GM12878 (cell line): ENCODE measurements at regions not wholly inside any gene's neighbourhood (a gene's known extent, or its start where the extent isn't known, plus 50 kb on each side); places are given as distances from the start of the nearest gene placed in this dataset.

ENCODE experiments used
- ATAC-seq: fragments of 200-7000 bp; cut with Tn5 transposase; 3 replicates; pipeline ENCODE4 v1.9.1; 2020; ENCODE audit warnings: mild to moderate bottlenecking, moderate library complexity
- BruUV-seq: library from RNA; stranded (reverse); fragments of 400-500 nt; replicated peaks from 2 replicates; lab custom pipeline; 2021; lab: Mats Ljungman, UMichigan
- CTCF ChIA-PET: fragments of 300-600 bp; sonication (Branson Sonifier 250); formaldehyde crosslinking; extraction: SDS; loops from one replicate; lab custom pipeline; 2021; ENCODE audit warnings: inconsistent platforms; lab: Yijun Ruan, JAX
- POLR2A ChIA-PET: fragments of 350-600 bp; formaldehyde crosslinking; extraction: SDS; loops from one replicate; lab custom pipeline; 2021; ENCODE audit warnings: inconsistent platforms; lab: Charles Lee
- RAD21 ChIA-PET: fragments of 300-600 bp; sonication (Branson Sonifier 250); formaldehyde crosslinking; loops from one replicate; lab custom pipeline; 2023; ENCODE audit warnings: antibody characterized with exemption; ENCODE audit not compliant: unreplicated experiment; lab: Charles Lee
- SMC1A ChIA-PET: fragments of 300-600 bp; sonication (Branson Sonifier 250); formaldehyde crosslinking; loops from one replicate; lab custom pipeline; 2023; ENCODE audit not compliant: unreplicated experiment, uncharacterized antibody; lab: Charles Lee
- DNase-seq: peaks from one replicate; pipeline ENCODE4 v3.0.0-alpha.2; 2011; ENCODE audit warnings: low read depth, low spot score
- FAIRE-seq: peaks from 3 replicates; lab custom pipeline; 2011; peaks lifted over from hg19 to GRCh38; lab: Jason Lieb, UNC
- H2AFZ ChIP-seq: 2 replicates; pipeline ENCODE4 v1.6.0; 2011; ENCODE audit warnings: low read depth, low read length, control low read depth; ENCODE audit not compliant: control insufficient read depth
- H3K27ac ChIP-seq: 2 replicates; pipeline ENCODE4 v1.5.1; 2011; ENCODE audit warnings: control low read depth; ENCODE audit not compliant: control insufficient read depth, insufficient read depth
- H3K27me3 ChIP-seq, 2 experiments: replicated peaks in 1 of 2; 2 replicates each; pipeline versions ENCODE4 v1.6.0 to v1.6.1; 2011; ENCODE audit warnings: low read length in 1 of 2; ENCODE audit not compliant: control insufficient read depth in 2 of 2, insufficient read depth in 2 of 2
- H3K36me3 ChIP-seq, 2 experiments: 2 replicates each; pipeline ENCODE4 v1.5.1; 2011; ENCODE audit warnings: low read length in 1 of 2; ENCODE audit not compliant: control insufficient read depth in 2 of 2, insufficient read depth in 2 of 2
- H3K4me1 ChIP-seq: 2 replicates; pipeline ENCODE4 v1.6.1; 2011; ENCODE audit warnings: mild to moderate bottlenecking, low read length, moderate library complexity, mixed read lengths; ENCODE audit not compliant: control insufficient read depth, insufficient read depth
- H3K4me2 ChIP-seq: 2 replicates; pipeline ENCODE4 v1.6.0; 2011; ENCODE audit warnings: control low read depth; ENCODE audit not compliant: control insufficient read depth, insufficient read depth
- H3K4me3 ChIP-seq: fragments of 200-600 bp; sonication (generic); 2 replicates; pipeline ENCODE4 v1.5.1; 2016
- H3K79me2 ChIP-seq: 2 replicates; pipeline ENCODE4 v1.6.0; 2011; ENCODE audit warnings: low read length; ENCODE audit not compliant: control insufficient read depth, insufficient read depth
- H3K9ac ChIP-seq: 2 replicates; pipeline ENCODE4 v1.8.0; 2011; ENCODE audit warnings: low read length, control low read depth, mixed read lengths; ENCODE audit not compliant: control insufficient read depth, insufficient read depth
- H3K9me3 ChIP-seq: replicated peaks from 3 replicates; pipeline ENCODE4 v1.5.1; 2011; ENCODE audit warnings: mild to moderate bottlenecking, low read length; ENCODE audit not compliant: control insufficient read depth, insufficient read depth
- H4K20me1 ChIP-seq: 2 replicates; pipeline ENCODE4 v1.6.0; 2011; ENCODE audit not compliant: control insufficient read depth, insufficient read depth
- ASH2L ChIP-seq: fragments of 300-600, 200-600 bp; sonication (generic); IDR thresholded peaks from 2 replicates; pipeline ENCODE4 v1.6.1; 2017; ENCODE audit warnings: low read depth, mild to moderate bottlenecking, borderline replicate concordance
- CHD4 ChIP-seq: fragments of 200-600 bp; sonication (generic); IDR thresholded peaks from 2 replicates; pipeline ENCODE4 v1.6.1; 2016; ENCODE audit warnings: mild to moderate bottlenecking
- EGR1 ChIP-seq, 2 experiments: IDR thresholded peaks; 1 replicate in 1 of 2; 2 replicates in 1 of 2; pipeline ENCODE4 v1.6.1; 2011 to 2012; ENCODE audit warnings: low read depth in 2 of 2, low read length in 2 of 2, borderline replicate concordance in 1 of 2, mild to moderate bottlenecking in 1 of 2, moderate library complexity in 1 of 2
- ETV6 ChIP-seq, 2 experiments: fragments of 450-650 bp in 1 of 2; IDR thresholded peaks in 1 of 2; conservative IDR thresholded peaks in 1 of 2; 2 replicates each; pipeline ENCODE4 v1.6.1; 2014; ENCODE audit warnings: antibody characterized with exemption in 1 of 2, borderline replicate concordance in 1 of 2, low read depth in 1 of 2, mild to moderate bottlenecking in 1 of 2, moderate library complexity in 1 of 2
- GABPA ChIP-seq: IDR thresholded peaks from 2 replicates; pipeline ENCODE4 v1.6.1; 2014; ENCODE audit warnings: antibody characterized with exemption, low read depth, mild to moderate bottlenecking, inconsistent platforms
- IKZF1 ChIP-seq: fragments of 450-650 bp; conservative IDR thresholded peaks from 2 replicates; pipeline ENCODE4 v1.6.1; 2017; ENCODE audit warnings: antibody characterized with exemption, mild to moderate bottlenecking
- IRF4 ChIP-seq: IDR thresholded peaks from 2 replicates; pipeline ENCODE4 v1.6.1; 2011; ENCODE audit warnings: low read depth, low read length
- MTA2 ChIP-seq: fragments of 450-650 bp; IDR thresholded peaks from 2 replicates; pipeline ENCODE4 v1.6.1; 2016; ENCODE audit warnings: low read depth, mild to moderate bottlenecking, moderate library complexity
- SMAD1 ChIP-seq: fragments of 450-650 bp; IDR thresholded peaks from 2 replicates; pipeline ENCODE4 v1.6.1; 2018; ENCODE audit warnings: mild to moderate bottlenecking, low read depth; ENCODE audit not compliant: partially characterized antibody
- SUZ12 ChIP-seq: fragments of 200-600 bp; sonication (generic); IDR thresholded peaks from one replicate; pipeline ENCODE4 v1.6.1; 2018; ENCODE audit warnings: antibody characterized with exemption, mild to moderate bottlenecking; ENCODE audit not compliant: unreplicated experiment
- TCF7 ChIP-seq: IDR thresholded peaks from 2 replicates; pipeline ENCODE4 v1.6.1; 2014; ENCODE audit warnings: antibody characterized with exemption, borderline replicate concordance
- WGBS: methylation state at CpG from one replicate; pipeline ENCODE4 v1.1.6; 2016; ENCODE audit warnings: low lambda C conversion rate; ENCODE audit not compliant: insufficient replicate concordance, insufficient coverage; ENCODE audit errors: missing lambda C conversion rate; 5-methylcytosine and 5-hydroxymethylcytosine counted together
- in situ Hi-C: fragments of 300-500 bp; cut with MboI; formaldehyde crosslinking; loops from 9 replicates; pipeline ENCODE4 v1.14.3; 2018; ENCODE audit warnings: mixed read lengths
- intact Hi-C: fragments of 100-400 bp; cut with micrococcal nuclease; formaldehyde crosslinking; loops from one replicate; pipeline ENCODE4 v1.14.2; 2022; ENCODE audit not compliant: unreplicated experiment
- TF ChIP-seq, protein P1 (sequence below): fragments of 450-650 bp; IDR thresholded peaks from 2 replicates; pipeline ENCODE4 v1.6.1; 2017; ENCODE audit warnings: mild to moderate bottlenecking
- TF ChIP-seq, protein P2 (sequence below): IDR thresholded peaks from 2 replicates; pipeline ENCODE4 v1.6.1; 2011; ENCODE audit warnings: low read depth, low read length, improper control_type of control experiment, borderline replicate concordance

DNA sequence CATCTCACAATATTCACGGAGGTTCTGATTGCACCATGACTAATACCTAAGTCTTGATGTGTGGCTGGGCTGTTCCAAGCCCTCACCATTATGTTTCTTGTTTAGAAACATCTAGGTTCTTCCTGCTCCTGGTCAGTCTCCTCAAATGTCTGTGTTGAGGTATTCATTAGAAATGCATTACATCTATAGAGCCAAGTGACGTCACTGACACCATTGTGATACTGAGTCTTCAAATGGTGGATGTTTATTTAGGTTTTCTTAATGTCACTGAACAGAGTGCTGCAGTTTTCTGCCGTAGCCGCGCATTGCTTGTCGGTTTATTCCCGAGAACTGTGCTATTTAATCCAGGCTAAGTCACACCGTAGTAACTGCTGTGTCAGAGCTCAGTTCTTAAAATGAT lies 142.4 kb upstream of the SPACA7 start:
- SMC1A ChIA-PET: no interaction called here
- Histone ChIP-seq H2AFZ (no peak overlapping the region), H3K9me3 (no peaks in the 10 kb centered on the region; the same call in 2 of the 3 replicates), H3K4me1 (no peaks in the 10 kb centered on the region), H3K79me2 (no peaks in the 10 kb centered on the region), H3K36me3 (no peaks in the 10 kb centered on the region), H3K27me3 (no peaks in the 10 kb centered on the region)
- BruUV-seq: no TSS peak
- TF ChIP-seq SMAD1 (no peak), CHD4 (no peak), EGR1 (IDR thresholded peaks at IDR 0.05; ENCODE audit: borderline replicate concordance in 1 of 2, low read depth in 2 of 2, low read length in 2 of 2) (no peak), ETV6 (conservative IDR thresholded peaks at IDR 0.05 in 1 of 2, IDR thresholded peaks at IDR 0.05 in 1 of 2; ENCODE audit: borderline replicate concordance in 1 of 2, low read depth in 1 of 2) (no peak), TCF7 (no peak), IRF4 (no peak), SUZ12 (no peak), IKZF1 (no peak), GABPA (no peak), ASH2L (no peak), MTA2 (no peak)
- TF ChIP-seq, protein P1, sequence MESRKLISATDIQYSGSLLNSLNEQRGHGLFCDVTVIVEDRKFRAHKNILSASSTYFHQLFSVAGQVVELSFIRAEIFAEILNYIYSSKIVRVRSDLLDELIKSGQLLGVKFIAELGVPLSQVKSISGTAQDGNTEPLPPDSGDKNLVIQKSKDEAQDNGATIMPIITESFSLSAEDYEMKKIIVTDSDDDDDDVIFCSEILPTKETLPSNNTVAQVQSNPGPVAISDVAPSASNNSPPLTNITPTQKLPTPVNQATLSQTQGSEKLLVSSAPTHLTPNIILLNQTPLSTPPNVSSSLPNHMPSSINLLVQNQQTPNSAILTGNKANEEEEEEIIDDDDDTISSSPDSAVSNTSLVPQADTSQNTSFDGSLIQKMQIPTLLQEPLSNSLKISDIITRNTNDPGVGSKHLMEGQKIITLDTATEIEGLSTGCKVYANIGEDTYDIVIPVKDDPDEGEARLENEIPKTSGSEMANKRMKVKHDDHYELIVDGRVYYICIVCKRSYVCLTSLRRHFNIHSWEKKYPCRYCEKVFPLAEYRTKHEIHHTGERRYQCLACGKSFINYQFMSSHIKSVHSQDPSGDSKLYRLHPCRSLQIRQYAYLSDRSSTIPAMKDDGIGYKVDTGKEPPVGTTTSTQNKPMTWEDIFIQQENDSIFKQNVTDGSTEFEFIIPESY: no peak
- TF ChIP-seq, protein P2, sequence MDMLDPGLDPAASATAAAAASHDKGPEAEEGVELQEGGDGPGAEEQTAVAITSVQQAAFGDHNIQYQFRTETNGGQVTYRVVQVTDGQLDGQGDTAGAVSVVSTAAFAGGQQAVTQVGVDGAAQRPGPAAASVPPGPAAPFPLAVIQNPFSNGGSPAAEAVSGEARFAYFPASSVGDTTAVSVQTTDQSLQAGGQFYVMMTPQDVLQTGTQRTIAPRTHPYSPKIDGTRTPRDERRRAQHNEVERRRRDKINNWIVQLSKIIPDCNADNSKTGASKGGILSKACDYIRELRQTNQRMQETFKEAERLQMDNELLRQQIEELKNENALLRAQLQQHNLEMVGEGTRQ: no peak
- TF ChIP-seq, all 136 proteins: peak for 0
- Histone ChIP-seq H3K4me3 (no peak overlapping the region), H4K20me1 (no peaks in the 10 kb centered on the region), H3K4me2 (no peak overlapping the region), H3K9ac (no peak overlapping the region), H3K27ac (no peak overlapping the region)
- in situ Hi-C loops: no loop called here
- no peak for DNase-seq
- intact Hi-C loops: no loop called here
- ChIA-PET CTCF (no interaction called here), POLR2A (no interaction called here), RAD21 (no interaction called here)
- ATAC-seq: no peak
- WGBS: 48% methylated on average over 8 of the region's 8 CpGs
- no peak for FAIRE-seq
